ENCODE measurements at regions not wholly inside any gene's neighbourhood (a gene's known extent, or its start where the extent isn't known, plus 50 kb on each side); places are given as distances from the start of the nearest gene placed in this dataset.

- peaks cover 84% of the 10 kb centered on the region for H3K27me3 ChIP-seq (ENCODE audit: low read depth)
- intact Hi-C loops (cut with micrococcal nuclease), result no loop called here
- no peaks in the 10 kb centered on the region for H3K36me3 ChIP-seq
- H3K4me3 ChIP-seq, result no peak overlapping the region
- no peak overlapping the region for H3K27ac ChIP-seq (replicated peaks)
- TF ChIP-seq CTCF (IDR thresholded peaks at IDR 0.05; ENCODE audit: borderline replicate concordance), result no peak
- H3K9me3 ChIP-seq (replicated peaks), result no peaks in the 10 kb centered on the region
- no peaks in the 10 kb centered on the region for H3K4me1 ChIP-seq
- no peak for DNase-seq
Observed at GRCh38 chr20:56689318-56689717, 60.2 kb downstream of the TFAP2C start.

GRCh38 chr20:56689852-56690485, 60.9 kb downstream of the TFAP2C start:
- H3K4me1 ChIP-seq, result no peaks in the 10 kb centered on the region

GRCh38 chr20:56690531-56691175, 61.5 kb downstream of the TFAP2C start:
- TF ChIP-seq CTCF (IDR thresholded peaks at IDR 0.05; ENCODE audit: borderline replicate concordance), result no peak
- intact Hi-C loops (cut with micrococcal nuclease), result no loop called here
- DNase-seq, result no peak
- Histone ChIP-seq H3K9me3 (replicated peaks) (no peaks in the 10 kb centered on the region), H3K4me3 (no peak overlapping the region), H3K36me3 (no peaks in the 10 kb centered on the region), H3K27me3 (ENCODE audit: low read depth) (peaks cover 78% of the 10 kb centered on the region), H3K27ac (replicated peaks) (no peak overlapping the region), H3K4me1 (no peaks in the 10 kb centered on the region)

More at GRCh38 chr20:56689852-56690485, 60.9 kb downstream of the TFAP2C start:
- intact Hi-C loops (cut with micrococcal nuclease), result no loop called here
- no peak overlapping the region for H3K4me3 ChIP-seq
- H3K27me3 ChIP-seq (ENCODE audit: low read depth), result peaks cover 80% of the 10 kb centered on the region
- H3K27ac ChIP-seq (replicated peaks), result no peak overlapping the region
- TF ChIP-seq CTCF (IDR thresholded peaks at IDR 0.05; ENCODE audit: borderline replicate concordance), result no peak
- no peaks in the 10 kb centered on the region for H3K9me3 ChIP-seq (replicated peaks)
- no peaks in the 10 kb centered on the region for H3K36me3 ChIP-seq
- DNase-seq, result no peak

GRCh38 chr20:56691325-56691998, 62.4 kb downstream of the TFAP2C start:
- no peak overlapping the region for H3K27ac ChIP-seq (replicated peaks)
- H3K36me3 ChIP-seq, result no peaks in the 10 kb centered on the region
- H3K4me3 ChIP-seq, result no peak overlapping the region
- H3K9me3 ChIP-seq (replicated peaks), result no peaks in the 10 kb centered on the region
- peaks cover 70% of the 10 kb centered on the region for H3K27me3 ChIP-seq (ENCODE audit: low read depth)
- no peaks in the 10 kb centered on the region for H3K4me1 ChIP-seq
- intact Hi-C loops (cut with micrococcal nuclease), result no loop called here
- TF ChIP-seq CTCF (IDR thresholded peaks at IDR 0.05; ENCODE audit: borderline replicate concordance), result no peak
- DNase-seq, result no peak

GRCh38 chr20:56693217-56693616, 64.1 kb downstream of the TFAP2C start:
- no peaks in the 10 kb centered on the region for H3K9me3 ChIP-seq (replicated peaks)
- no peaks in the 10 kb centered on the region for H3K36me3 ChIP-seq
- no peak for TF ChIP-seq CTCF (IDR thresholded peaks at IDR 0.05; ENCODE audit: borderline replicate concordance)
- intact Hi-C loops (cut with micrococcal nuclease), result no loop called here
- H3K4me1 ChIP-seq, result no peaks in the 10 kb centered on the region
- H3K4me3 ChIP-seq, result no peak overlapping the region
- no peak overlapping the region for H3K27ac ChIP-seq (replicated peaks)
- no peak for DNase-seq
- H3K27me3 ChIP-seq (ENCODE audit: low read depth), result peaks cover 53% of the 10 kb centered on the region
